ENCODE measurements at regions not wholly inside any gene's neighbourhood (a gene's known extent, or its start where the extent isn't known, plus 50 kb on each side); places are given as distances from the start of the nearest gene placed in this dataset.

DNA sequence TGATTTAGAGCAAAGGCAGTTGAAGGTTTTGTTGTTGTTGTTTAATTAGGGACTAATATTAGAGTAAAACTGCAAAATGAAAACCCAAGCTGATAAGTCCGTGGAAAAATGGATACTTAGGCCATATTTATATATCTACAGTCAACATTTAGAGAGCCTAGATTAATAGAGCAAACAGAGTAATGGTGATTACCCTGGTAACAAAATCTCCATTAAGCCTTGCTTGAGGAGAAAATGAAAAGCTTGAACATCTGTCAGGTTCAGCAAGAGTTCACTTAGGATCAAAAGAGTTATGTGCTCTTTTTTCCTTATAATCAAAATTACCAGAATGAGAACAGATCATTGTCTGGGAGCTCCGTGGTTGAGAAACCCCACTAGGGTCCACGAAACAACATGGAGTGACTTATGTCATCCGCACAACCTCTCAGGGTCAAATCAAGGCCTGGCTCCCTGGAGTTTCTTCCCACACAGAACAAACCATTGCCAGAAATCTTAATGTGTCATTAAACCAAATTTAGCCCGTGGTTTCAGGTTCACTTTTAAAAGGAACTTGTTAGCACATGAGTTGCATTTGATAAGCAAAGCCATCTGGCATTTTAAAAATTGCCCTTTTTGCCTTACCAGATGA is 381.2 kb downstream of the GABRB3 start:
- TF ChIP-seq, protein P1, sequence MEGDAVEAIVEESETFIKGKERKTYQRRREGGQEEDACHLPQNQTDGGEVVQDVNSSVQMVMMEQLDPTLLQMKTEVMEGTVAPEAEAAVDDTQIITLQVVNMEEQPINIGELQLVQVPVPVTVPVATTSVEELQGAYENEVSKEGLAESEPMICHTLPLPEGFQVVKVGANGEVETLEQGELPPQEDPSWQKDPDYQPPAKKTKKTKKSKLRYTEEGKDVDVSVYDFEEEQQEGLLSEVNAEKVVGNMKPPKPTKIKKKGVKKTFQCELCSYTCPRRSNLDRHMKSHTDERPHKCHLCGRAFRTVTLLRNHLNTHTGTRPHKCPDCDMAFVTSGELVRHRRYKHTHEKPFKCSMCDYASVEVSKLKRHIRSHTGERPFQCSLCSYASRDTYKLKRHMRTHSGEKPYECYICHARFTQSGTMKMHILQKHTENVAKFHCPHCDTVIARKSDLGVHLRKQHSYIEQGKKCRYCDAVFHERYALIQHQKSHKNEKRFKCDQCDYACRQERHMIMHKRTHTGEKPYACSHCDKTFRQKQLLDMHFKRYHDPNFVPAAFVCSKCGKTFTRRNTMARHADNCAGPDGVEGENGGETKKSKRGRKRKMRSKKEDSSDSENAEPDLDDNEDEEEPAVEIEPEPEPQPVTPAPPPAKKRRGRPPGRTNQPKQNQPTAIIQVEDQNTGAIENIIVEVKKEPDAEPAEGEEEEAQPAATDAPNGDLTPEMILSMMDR (IDR thresholded peaks at IDR 0.05) = no peak
- no peak for TF ChIP-seq POLR2A (IDR thresholded peaks at IDR 0.05)

Data from body of pancreas (tissue), 4 donors.